RCC 7860 (cell line): ENCODE measurements at regions not wholly inside any gene's neighbourhood (a gene's known extent, or its start where the extent isn't known, plus 50 kb on each side); places are given as distances from the start of the nearest gene placed in this dataset.
"Not testable (repeated sequence)": the region's sequence is repeated elsewhere in the genome, so short reads cannot be mapped to it uniquely, and the experiment has no call there.

Source experiments
- DNase-seq: peaks from one replicate; pipeline ENCODE4 v3.0.0-alpha.2; 2015; ENCODE audit warnings: low spot score
- FAIRE-seq: peaks from 2 replicates; lab custom pipeline; 2012; peaks lifted over from hg19 to GRCh38; lab: Jason Lieb, UNC

- DNase-seq (no peak), FAIRE-seq (no peak)
Measured at GRCh38 chr12:61111218-61111617, 1149.0 kb upstream of the USP15 start.

- FAIRE-seq, result no peak
- DNase-seq, result no peak
Measured at GRCh38 chr12:61137677-61138414, 1122.4 kb upstream of the USP15 start.

DNA sequence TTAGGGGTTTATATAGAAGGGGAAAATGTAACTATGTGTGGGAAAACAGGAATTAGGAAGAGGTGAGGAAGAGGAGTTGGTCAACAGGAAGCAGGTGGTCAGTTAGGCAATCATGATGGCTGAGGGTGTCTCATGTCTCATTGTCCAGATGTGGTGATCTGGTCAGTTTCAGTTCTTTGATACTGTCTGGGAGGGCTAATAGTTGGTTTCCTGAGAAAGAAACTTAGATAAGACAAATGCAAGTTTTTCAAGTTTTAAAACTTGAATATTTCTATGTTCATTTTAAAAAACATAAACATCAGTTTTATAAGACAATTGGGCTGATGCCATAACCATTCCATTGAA lies 1121.8 kb upstream of the USP15 start:
- no peak for FAIRE-seq
- DNase-seq, result no peak

DNA sequence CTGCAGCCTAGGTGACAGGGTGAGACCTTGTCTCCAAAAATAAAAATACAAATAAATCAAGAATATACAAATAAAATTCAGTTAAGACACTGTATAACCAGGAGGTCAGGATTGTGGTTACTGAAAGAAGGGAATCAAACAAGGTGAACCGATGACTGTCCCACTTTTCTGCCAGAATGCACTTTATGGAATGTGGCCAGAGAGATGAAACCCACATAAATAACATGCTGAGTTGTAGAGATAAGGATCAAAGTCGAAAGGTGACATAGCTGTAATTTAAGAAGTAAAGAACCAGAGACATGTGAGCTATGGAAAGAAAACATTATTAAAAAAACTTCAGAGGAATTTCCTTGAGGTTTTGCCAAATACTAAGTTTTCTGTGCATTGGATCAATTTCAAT lies 1098.2 kb upstream of the USP15 start:
- FAIRE-seq (no peak), DNase-seq (no peak)

DNA sequence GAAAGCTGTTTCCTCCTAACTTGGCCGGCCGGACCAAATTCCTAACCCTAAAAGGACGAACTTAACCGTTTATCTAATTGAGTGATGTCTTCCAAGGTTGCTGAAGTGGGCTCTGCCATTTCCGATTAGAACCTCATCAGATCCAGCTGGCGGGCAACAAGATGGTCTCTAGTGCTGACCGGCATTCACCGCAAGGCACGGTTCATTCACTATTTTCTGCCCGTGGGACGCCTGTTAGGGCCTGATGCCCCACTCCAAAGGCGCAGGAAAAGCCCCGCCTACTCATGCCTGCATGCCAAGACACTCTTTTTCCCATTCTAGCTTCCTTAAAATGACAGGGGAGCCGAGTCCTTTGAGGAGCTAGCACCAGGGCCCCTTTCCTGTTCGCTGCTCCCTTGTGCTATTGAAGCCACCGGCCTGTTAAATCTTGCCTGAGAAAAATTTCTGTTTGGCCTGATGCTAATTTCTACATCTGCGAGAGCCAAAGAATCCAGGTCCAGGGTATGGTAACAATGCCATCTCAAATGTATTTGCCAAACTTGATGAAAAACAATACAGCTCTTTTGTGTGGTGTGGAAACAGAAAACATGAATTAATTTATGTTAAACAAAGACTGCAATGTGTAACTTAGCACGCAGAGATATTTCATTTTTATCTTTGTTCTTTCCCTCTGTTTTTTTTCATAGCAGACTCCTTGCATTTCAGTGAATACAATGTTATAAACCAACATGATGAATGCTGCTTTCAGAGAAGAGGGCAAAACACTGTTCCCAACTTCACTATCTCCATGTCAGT lies 1071.2 kb upstream of the USP15 start:
- FAIRE-seq, result no peak
- no peak for DNase-seq

- FAIRE-seq (no peak), DNase-seq (no peak)
Measured at GRCh38 chr12:61213646-61214045, 1046.6 kb upstream of the USP15 start.

DNA sequence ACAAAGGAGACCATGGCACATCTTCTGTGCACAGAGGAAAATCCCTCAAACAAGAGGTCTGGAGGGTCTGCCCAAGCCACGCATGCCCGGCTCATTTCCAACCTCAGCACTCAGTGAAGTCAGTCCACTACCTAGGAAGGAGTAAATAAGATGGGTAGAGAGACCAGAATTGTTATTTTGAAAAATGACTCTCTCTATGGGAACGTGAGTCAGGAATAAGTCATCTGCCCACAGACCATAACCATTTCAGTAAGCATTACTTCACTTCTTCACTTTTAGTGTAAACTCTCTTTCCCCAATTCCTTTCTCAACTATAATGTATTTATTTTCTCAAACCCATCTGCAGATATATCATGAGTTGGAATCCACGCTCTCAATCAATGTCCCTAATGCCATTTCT lies 1039.9 kb upstream of the USP15 start:
- no peak for DNase-seq
- no peak for FAIRE-seq

DNA sequence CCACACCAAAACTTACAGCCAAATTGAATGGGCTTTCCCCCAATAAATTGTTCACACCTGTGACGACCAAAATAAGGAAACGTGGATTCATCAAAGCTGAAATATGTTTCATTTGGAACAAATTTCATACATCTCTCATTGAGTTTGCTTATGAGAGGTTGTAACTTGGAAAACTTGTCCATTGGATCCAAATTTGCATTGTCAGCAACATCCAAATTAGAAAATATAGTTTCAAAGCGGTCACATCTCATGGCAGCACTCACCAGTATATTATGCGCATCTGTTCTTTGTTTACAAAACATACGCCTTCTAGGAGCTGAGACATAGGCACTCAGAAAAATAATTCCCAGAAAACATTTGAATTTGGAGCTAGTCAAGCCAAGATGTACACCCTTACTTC lies 1028.2 kb upstream of the USP15 start:
- DNase-seq (no peak), FAIRE-seq (no peak)

DNA sequence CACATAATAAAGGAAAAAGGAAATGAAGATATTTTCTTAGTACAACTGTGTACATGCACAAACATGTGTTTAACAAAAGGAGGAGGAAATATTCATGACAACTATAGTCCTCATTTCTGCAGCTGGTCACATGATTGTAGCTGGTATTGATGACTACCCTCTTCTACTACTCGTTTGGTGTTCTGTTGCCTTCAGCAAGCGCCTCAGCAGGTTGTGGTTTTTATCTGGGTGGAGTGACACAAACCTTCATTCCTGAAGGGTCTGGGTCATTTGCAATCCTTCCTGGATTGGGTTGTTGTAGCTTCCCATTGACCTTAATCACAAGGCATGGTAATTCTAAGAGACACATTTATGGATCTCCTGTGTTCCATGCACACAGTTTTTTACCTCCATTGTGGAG lies 1009.9 kb upstream of the USP15 start:
- no peak for FAIRE-seq
- no peak for DNase-seq

DNA sequence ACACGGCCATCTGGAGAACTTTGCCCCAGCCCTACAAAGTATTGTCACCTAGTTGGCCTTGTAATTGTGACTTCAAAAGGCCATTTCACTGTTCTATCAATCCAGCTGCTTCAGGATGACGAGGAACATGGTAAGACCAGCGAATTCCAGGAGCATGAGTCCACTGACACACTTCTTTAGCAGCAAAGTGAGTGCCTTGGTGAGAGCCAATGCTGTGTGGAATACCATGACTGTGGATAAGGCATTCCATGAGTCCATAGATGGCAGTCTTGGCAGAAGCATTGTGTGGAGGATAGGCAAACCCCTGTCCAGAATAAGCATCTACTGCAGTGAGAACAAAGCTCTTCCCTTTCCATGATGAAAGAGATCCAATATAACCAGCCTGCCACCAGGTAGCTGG lies 1009.1 kb upstream of the USP15 start:
- no peak for FAIRE-seq

GRCh38 chr12:61254225-61254624 lies 1006.0 kb upstream of the USP15 start:
- no peak for DNase-seq
- FAIRE-seq, result no peak

More for the DNA sequence above, 1009.1 kb upstream of the USP15 start:
- DNase-seq, result no peak

GRCh38 chr12:61264294-61264693 lies 995.9 kb upstream of the USP15 start:
- not testable (repeated sequence) for DNase-seq, FAIRE-seq

GRCh38 chr12:61267474-61267873 lies 992.7 kb upstream of the USP15 start:
- FAIRE-seq (no peak), DNase-seq (no peak)

DNA sequence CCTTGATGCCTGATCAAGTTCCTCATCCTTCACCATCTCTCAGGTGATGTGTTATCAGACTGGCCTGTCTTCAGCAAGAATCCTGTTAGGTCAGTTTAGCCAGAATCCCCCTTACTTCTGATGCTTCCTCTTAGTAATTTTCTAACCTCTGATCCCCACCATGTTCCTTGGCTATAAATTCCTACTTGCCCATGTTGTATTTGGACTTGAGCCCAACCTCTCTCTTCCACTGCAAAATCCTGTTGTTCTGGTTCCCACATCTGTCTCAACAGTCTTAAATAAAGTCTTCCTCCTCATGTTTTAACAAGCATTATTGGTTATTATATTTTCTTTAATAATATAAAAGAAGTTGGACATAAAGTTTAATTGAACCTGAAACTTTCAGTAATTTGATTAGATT lies 987.8 kb upstream of the USP15 start:
- FAIRE-seq (no peak), DNase-seq (no peak)

DNA sequence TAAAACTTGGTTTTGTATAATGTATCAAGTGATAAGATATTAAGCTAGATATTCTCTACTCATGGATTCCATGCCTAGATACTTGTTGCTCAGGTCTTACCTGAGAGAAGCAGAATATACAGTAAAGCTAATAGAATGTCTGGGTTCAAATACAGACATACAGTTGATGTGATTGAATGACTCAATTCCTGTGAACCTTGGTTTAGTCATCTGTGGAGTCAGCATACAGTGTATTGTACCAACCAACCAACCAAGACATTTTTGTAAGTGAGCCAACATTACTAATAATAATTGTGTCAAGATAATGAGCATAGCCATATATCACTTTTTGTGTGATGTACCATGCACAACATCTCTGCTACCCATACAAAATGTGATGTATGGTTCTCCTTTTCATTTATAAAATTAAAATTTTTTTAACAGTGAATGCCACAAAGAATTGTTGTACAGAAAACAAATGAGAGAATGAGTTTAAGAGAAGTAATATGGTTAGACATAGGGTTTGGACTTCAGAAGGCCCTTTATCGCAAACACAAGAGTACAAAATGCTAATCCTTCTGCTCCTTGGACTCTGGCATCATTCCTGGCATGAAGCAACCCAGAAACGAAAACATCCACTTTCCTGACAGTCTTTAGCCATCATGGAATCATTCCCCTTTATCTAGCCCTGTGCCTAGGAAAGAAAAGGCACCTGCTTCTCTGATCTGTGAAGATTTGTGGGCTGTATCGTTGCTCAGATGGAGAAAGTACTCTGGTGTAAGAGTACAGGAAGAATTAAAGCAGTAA lies 977.2 kb upstream of the USP15 start:
- DNase-seq, result no peak
- no peak for FAIRE-seq

DNA sequence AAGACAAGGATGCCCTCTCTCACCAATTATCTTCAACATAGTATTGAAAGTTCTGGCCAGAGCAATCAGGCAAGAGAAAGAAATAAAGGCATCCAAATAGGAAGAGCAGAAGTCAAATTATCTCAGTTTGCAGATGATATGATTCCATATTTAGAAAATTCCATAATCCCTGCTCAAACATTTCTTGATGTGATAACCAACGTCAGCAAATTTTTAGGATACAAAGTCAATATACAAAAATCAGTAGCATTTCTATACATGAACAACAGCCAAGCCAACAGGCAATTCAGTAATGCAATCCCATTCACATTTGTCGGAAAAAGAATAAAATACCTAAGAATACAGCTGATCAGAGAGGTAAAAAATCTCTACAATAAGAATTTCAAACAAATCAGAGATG lies 969.7 kb upstream of the USP15 start:
- FAIRE-seq (no peak), DNase-seq (no peak)

DNA sequence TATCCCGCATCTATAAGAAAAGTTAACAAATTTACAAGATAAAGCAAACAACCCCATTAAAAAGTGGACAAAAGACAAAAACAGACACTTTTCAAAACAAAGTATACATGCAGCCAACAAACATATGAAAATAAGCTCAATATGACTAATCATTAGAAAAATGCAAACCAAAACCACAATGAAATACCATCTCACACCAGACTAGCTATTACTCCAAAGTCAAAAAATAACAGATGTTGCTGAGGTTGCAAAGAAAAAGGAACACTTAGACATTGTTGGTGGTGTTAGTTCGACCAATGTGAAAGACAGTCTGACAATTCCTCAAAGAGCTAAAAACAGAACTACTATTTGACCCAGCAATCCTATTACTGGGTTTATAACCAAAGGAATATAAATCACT lies 968.6 kb upstream of the USP15 start:
- no peak for FAIRE-seq
- no peak for DNase-seq

DNA sequence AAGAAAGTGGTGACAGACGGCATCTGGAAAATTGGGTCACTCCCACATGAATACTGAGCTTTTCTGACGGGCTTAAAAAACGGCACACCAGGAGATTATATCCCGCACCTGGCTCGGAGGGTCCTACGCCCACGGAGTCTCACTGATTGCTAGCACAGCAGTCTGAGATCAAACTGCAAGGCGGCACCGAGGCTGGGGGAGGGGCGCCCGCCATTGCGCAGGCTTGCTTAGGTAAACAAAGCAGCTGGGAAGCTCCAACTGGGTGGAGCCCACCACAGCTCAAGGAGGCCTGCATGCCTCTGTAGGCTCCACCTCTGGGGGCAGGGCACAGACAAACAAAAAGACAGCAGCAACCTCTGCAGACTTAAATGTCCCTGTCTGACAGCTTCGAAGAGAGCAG lies 966.2 kb upstream of the USP15 start:
- not testable (repeated sequence) for DNase-seq, FAIRE-seq

DNA sequence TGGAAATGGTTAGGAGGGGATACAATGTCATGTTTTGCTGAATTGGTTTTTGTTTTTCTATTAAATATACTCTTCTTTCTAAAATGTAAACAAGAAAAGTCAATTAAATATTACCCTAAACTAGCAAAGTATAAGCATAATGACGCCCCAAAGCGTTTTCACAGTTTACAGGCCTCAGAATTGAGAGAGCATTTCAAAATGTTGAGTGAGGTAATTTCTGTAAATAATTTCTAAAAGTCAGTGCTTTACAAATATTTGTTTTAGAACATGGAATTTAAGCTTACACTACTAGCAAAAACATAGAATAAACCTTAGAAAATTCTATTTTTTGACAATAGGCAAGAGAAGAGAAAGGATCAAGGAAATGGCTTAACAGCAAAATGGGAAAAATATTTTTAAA lies 958.4 kb upstream of the USP15 start:
- no peak for DNase-seq
- FAIRE-seq, result no peak

GRCh38 chr12:61302282-61302681 lies 957.9 kb upstream of the USP15 start:
- DNase-seq (no peak), FAIRE-seq (no peak)

DNA sequence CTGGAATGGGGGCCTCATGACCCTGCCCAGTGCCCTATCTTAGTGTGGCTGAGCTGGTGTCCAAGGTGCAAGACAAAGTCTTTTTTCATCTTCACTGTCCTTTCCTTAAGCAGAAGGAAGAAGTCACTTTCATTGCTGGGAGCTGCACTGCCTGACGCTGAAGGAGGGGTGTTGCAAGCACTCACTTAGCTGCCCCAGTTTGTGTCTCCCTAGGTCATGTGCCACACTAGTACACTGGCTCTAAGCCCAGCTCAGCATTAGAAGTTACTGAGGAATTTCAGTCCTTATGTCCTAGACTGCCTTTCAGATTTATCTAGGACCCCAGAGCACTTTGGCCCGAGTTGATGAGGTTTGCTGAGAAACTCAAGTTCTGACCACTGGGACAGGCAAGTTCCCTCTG lies 952.0 kb upstream of the USP15 start:
- FAIRE-seq, result no peak
- no peak for DNase-seq

GRCh38 chr12:61311413-61311812 lies 948.8 kb upstream of the USP15 start:
- no peak for FAIRE-seq
- no peak for DNase-seq
